Activated T-cell treated with anti-CD3 and anti-CD28 coated beads, Interleukin-2, amount 50 U/mL, for 24 hours (primary cell): ENCODE measurements at regions not wholly inside any gene's neighbourhood (a gene's known extent, or its start where the extent isn't known, plus 50 kb on each side); places are given as distances from the start of the nearest gene placed in this dataset.
"Not testable (repeated sequence)": the region's sequence is repeated elsewhere in the genome, so short reads cannot be mapped to it uniquely, and the experiment has no call there.

ENCODE experiments used
- DNase-seq: peaks from one replicate; pipeline ENCODE4 v3.0.0-alpha.2; 2020
- H3K27ac Mint-ChIP-seq: 2 replicates; pipeline ENCODE4 v1.8.0; 2020; ENCODE audit warnings: mild to moderate bottlenecking, mixed read lengths
- H3K27me3 Mint-ChIP-seq: 2 replicates; pipeline ENCODE4 v1.8.0; 2020; ENCODE audit warnings: mixed read lengths
- H3K36me3 Mint-ChIP-seq: 2 replicates; pipeline ENCODE4 v1.8.0; 2020; ENCODE audit warnings: low read depth, mixed read lengths
- H3K4me1 Mint-ChIP-seq: 2 replicates; pipeline ENCODE4 v1.8.0; 2020; ENCODE audit warnings: low read depth, mixed read lengths
- H3K4me3 Mint-ChIP-seq: 2 replicates; pipeline ENCODE4 v1.8.0; 2020; ENCODE audit warnings: mild to moderate bottlenecking, moderate library complexity, mixed read lengths
- H3K9me3 Mint-ChIP-seq: 2 replicates; pipeline ENCODE4 v1.8.0; 2020; ENCODE audit warnings: mixed read lengths

DNA sequence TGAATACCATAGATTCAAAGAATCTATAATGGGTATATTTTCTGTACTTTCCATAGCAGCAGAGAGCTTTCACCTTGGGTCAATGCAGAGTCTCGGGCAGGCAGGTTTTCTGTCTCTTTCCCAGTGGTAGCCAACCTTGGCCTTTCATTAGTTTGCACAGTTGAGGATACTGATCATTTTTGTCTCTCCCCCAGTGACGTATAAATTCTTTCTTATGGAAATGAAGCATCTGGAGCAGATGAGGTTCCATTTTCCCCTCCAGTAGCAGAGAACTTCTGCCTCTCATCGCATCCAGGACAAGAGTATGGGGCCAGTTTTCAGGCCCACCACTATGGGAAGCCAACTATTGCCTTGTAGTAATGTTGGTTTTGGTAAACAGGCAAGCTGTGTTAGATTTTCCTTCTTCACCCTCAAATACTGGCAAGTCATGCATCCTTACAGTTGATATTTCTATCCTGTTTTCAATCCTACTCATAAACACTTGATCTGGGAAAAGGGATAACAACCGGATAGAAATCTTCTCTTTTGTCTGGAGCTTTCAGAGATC is 845.2 kb upstream of the CDH18 start:
- Mint-ChIP-seq H3K4me3 (no peak overlapping the region), H3K4me1 (no peaks in the 10 kb centered on the region), H3K27ac (no peak overlapping the region), H3K36me3 (no peaks in the 10 kb centered on the region), H3K9me3 (peaks cover 16% of the 10 kb centered on the region), H3K27me3 (no peaks in the 10 kb centered on the region)
- no peak for DNase-seq

GRCh38 chr5:20832204-20833080 is 844.4 kb upstream of the CDH18 start:
- Mint-ChIP-seq H3K4me3 (no peak overlapping the region), H3K27me3 (no peaks in the 10 kb centered on the region), H3K27ac (no peak overlapping the region), H3K36me3 (no peaks in the 10 kb centered on the region), H3K9me3 (peaks cover 16% of the 10 kb centered on the region), H3K4me1 (no peaks in the 10 kb centered on the region)
- no peak for DNase-seq

- H3K27me3 Mint-ChIP-seq, H3K4me1 Mint-ChIP-seq, H3K4me3 Mint-ChIP-seq, H3K9me3 Mint-ChIP-seq, H3K27ac Mint-ChIP-seq, H3K36me3 Mint-ChIP-seq, DNase-seq: not testable (repeated sequence)
These were observed 838.0 kb upstream of the CDH18 start for GRCh38 chr5:20825951-20826350.

DNA sequence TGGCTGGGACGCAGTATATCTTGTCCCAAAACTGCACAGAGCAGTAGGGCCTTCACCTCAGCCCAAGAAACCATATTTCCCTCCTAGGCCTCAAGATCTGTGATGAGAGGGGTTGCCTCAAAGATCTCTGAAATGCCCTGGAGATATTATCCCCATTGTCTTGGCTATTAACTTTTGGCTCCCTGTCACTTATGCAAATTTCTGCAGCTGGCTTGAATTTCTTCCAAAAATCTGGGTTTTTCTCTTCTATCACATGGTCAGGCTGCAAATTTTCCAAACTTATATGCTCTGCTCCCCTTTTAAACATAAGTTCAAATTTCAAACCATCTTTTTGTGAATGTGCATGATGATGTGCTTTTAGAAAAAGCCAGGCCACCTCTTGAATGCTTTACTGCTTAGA is 809.2 kb upstream of the CDH18 start:
- H3K27ac Mint-ChIP-seq, DNase-seq, H3K4me3 Mint-ChIP-seq, H3K9me3 Mint-ChIP-seq, H3K4me1 Mint-ChIP-seq, H3K27me3 Mint-ChIP-seq, H3K36me3 Mint-ChIP-seq: not testable (repeated sequence)

DNA sequence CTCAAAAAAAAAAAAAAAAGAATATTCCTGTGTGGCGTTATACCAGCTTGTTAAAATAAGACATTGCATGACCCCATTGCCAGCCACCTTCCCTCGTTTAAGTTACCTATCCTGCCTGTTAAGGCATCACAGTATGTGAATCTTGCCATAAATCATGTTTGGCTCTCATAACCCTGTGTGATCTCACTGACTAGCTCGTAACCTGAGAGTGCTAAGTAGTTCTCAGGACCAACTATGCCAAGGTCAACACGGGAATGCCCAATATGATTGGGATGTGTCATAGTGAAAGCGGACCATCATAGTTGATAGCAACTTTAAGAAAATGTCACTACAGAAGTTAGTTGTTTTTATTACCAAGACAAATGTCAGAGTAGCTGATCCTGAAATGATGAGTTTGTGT is 796.8 kb upstream of the CDH18 start:
- not testable (repeated sequence) for DNase-seq, H3K27ac Mint-ChIP-seq, H3K36me3 Mint-ChIP-seq, H3K27me3 Mint-ChIP-seq, H3K4me3 Mint-ChIP-seq, H3K4me1 Mint-ChIP-seq, H3K9me3 Mint-ChIP-seq

DNA sequence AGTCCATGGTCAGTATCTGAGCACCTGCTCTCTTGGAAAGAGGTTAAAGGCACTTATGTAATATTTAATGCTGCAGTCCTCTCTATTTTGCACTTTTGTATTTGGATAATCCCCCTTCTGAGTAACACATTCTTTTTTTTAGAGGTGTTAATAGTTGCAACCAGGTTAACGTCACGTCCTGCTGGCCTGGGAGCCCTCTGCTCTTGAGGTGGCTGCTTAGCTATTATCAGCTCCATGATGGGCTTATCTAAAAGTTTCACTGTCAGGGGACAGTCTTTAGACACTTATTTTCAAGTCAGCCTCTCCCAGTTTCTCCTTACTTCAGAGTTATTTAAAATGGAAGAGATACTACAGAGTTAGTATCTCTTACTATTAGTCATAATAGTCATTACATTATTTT is 795.5 kb upstream of the CDH18 start:
- H3K9me3 Mint-ChIP-seq, H3K27ac Mint-ChIP-seq, DNase-seq, H3K4me3 Mint-ChIP-seq, H3K4me1 Mint-ChIP-seq, H3K27me3 Mint-ChIP-seq, H3K36me3 Mint-ChIP-seq: not testable (repeated sequence)

GRCh38 chr5:20771338-20771737 is 783.3 kb upstream of the CDH18 start:
- H3K9me3 Mint-ChIP-seq, H3K4me3 Mint-ChIP-seq, H3K27me3 Mint-ChIP-seq: not testable (repeated sequence)

GRCh38 chr5:20765074-20765473 is 777.1 kb upstream of the CDH18 start:
- not testable (repeated sequence) for H3K4me1 Mint-ChIP-seq, H3K4me3 Mint-ChIP-seq, H3K27ac Mint-ChIP-seq, H3K9me3 Mint-ChIP-seq, DNase-seq, H3K36me3 Mint-ChIP-seq, H3K27me3 Mint-ChIP-seq

More at GRCh38 chr5:20771338-20771737, 783.3 kb upstream of the CDH18 start:
- H3K27ac Mint-ChIP-seq, DNase-seq, H3K36me3 Mint-ChIP-seq, H3K4me1 Mint-ChIP-seq: not testable (repeated sequence)

DNA sequence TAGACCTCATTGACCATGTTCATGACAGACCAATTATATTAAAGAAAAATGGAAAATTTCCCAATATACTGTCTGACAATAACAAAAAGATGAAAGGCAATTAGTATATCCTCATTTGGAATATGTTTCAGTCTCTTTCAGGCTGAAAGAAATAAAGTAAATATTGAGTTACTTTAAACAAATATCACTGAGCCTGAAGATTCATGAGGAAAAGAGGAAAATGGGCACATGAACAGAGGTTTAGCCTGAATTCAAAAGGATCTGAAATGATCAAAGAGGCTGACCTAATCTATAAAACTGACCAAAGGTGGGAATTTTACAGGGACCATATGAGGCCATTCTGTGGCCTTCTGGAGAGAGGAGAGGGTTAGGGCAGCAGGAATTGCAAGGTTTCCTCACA is 771.5 kb upstream of the CDH18 start:
- not testable (repeated sequence) for H3K4me1 Mint-ChIP-seq, H3K9me3 Mint-ChIP-seq, H3K4me3 Mint-ChIP-seq, DNase-seq, H3K36me3 Mint-ChIP-seq, H3K27ac Mint-ChIP-seq, H3K27me3 Mint-ChIP-seq

- DNase-seq = not testable (repeated sequence)
These were observed 764.2 kb upstream of the CDH18 start for GRCh38 chr5:20752179-20752578.

GRCh38 chr5:20735715-20736114 is 747.7 kb upstream of the CDH18 start:
- not testable (repeated sequence) for H3K27me3 Mint-ChIP-seq, H3K4me1 Mint-ChIP-seq, DNase-seq, H3K27ac Mint-ChIP-seq, H3K9me3 Mint-ChIP-seq, H3K4me3 Mint-ChIP-seq, H3K36me3 Mint-ChIP-seq

More at GRCh38 chr5:20752179-20752578, 764.2 kb upstream of the CDH18 start:
- not testable (repeated sequence) for H3K9me3 Mint-ChIP-seq, H3K4me3 Mint-ChIP-seq, H3K36me3 Mint-ChIP-seq, H3K4me1 Mint-ChIP-seq, H3K27me3 Mint-ChIP-seq, H3K27ac Mint-ChIP-seq

GRCh38 chr5:20732223-20732622 is 744.2 kb upstream of the CDH18 start:
- H3K4me3 Mint-ChIP-seq, H3K4me1 Mint-ChIP-seq: not testable (repeated sequence)

GRCh38 chr5:20721286-20721685 is 733.3 kb upstream of the CDH18 start:
- not testable (repeated sequence) for H3K4me1 Mint-ChIP-seq, H3K9me3 Mint-ChIP-seq, DNase-seq, H3K27me3 Mint-ChIP-seq, H3K4me3 Mint-ChIP-seq, H3K36me3 Mint-ChIP-seq, H3K27ac Mint-ChIP-seq

More at GRCh38 chr5:20732223-20732622, 744.2 kb upstream of the CDH18 start:
- not testable (repeated sequence) for H3K27ac Mint-ChIP-seq, DNase-seq, H3K27me3 Mint-ChIP-seq, H3K9me3 Mint-ChIP-seq, H3K36me3 Mint-ChIP-seq

DNA sequence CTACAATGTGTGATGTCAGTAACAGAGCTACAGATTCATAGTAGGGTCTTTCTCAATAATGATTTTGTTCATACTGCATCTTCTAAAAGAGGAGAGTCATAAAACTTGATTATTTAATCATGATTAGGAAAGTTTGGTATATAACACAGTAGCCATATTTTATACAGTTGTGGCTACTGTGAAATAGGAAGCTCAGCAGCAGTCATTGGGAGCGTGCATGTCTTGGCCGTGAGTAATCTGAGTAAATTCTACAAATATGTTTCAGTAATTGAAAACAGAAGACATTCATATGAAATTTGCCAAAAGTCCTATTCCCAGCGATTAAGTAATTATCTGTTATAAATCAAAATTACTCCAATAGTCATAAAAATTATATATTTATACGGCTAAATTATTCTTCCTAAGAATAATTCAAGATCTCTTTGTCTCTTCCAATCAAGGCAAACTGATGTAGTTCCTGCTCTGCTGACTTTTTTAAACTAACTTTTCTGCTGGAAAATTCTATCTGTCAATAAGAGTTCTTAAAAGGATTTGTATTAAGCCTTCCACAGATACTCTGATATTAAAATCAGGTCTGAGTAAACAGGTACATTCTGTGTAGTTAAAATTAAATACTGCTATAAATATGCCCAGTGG is 723.6 kb upstream of the CDH18 start:
- H3K9me3 Mint-ChIP-seq = peaks cover 10% of the 10 kb centered on the region
- not testable (repeated sequence) for H3K4me1 Mint-ChIP-seq, H3K4me3 Mint-ChIP-seq, H3K27me3 Mint-ChIP-seq, H3K36me3 Mint-ChIP-seq, DNase-seq, H3K27ac Mint-ChIP-seq

GRCh38 chr5:20707634-20708033 is 719.6 kb upstream of the CDH18 start:
- not testable (repeated sequence) for H3K27me3 Mint-ChIP-seq, H3K9me3 Mint-ChIP-seq, DNase-seq, H3K4me1 Mint-ChIP-seq, H3K27ac Mint-ChIP-seq, H3K4me3 Mint-ChIP-seq, H3K36me3 Mint-ChIP-seq
